ENCODE measurements at regions not wholly inside any gene's neighbourhood (a gene's known extent, or its start where the extent isn't known, plus 50 kb on each side); places are given as distances from the start of the nearest gene placed in this dataset.

- no peak overlapping the region for H3K27ac ChIP-seq
These were observed 596.7 kb downstream of the GABRG1 start for GRCh38 chr4:45527160-45527559.

GRCh38 chr4:45518832-45519231 is 605.0 kb downstream of the GABRG1 start:
- no peaks in the 10 kb centered on the region for H3K9me3 ChIP-seq
- DNase-seq = no peak
- H3K4me1 ChIP-seq = no peaks in the 10 kb centered on the region
- no peaks in the 10 kb centered on the region for H3K27me3 ChIP-seq
- TF ChIP-seq CTCF (IDR thresholded peaks at IDR 0.05) (no peak), POLR2A (IDR thresholded peaks at IDR 0.05) (no peak)
- H3K27ac ChIP-seq = no peak overlapping the region
- H3K4me3 ChIP-seq = no peak overlapping the region
- H3K36me3 ChIP-seq = no peaks in the 10 kb centered on the region
- intact Hi-C loops (cut with DNase I; ENCODE audit: low total_unique reads) = no loop called here

More at GRCh38 chr4:45527160-45527559, 596.7 kb downstream of the GABRG1 start:
- Histone ChIP-seq H3K4me1 (no peaks in the 10 kb centered on the region), H3K9me3 (no peaks in the 10 kb centered on the region), H3K36me3 (no peaks in the 10 kb centered on the region), H3K27me3 (no peaks in the 10 kb centered on the region), H3K4me3 (no peak overlapping the region)
- TF ChIP-seq POLR2A (IDR thresholded peaks at IDR 0.05) (no peak), CTCF (IDR thresholded peaks at IDR 0.05) (no peak)
- intact Hi-C loops (cut with DNase I; ENCODE audit: low total_unique reads) = no loop called here
- no peak for DNase-seq

GRCh38 chr4:45502471-45502870 is 621.4 kb downstream of the GABRG1 start:
- no peaks in the 10 kb centered on the region for H3K9me3 ChIP-seq
- no peak for TF ChIP-seq CTCF (IDR thresholded peaks at IDR 0.05)
- DNase-seq = no peak
- no peaks in the 10 kb centered on the region for H3K36me3 ChIP-seq
- no peak overlapping the region for H3K27ac ChIP-seq
- intact Hi-C loops (cut with DNase I; ENCODE audit: low total_unique reads) = no loop called here
- H3K4me1 ChIP-seq = no peaks in the 10 kb centered on the region
- no peaks in the 10 kb centered on the region for H3K27me3 ChIP-seq
- H3K4me3 ChIP-seq = no peak overlapping the region

- no peak overlapping the region for H3K27ac ChIP-seq
- intact Hi-C loops (cut with DNase I; ENCODE audit: low total_unique reads) = no loop called here
- no peak for DNase-seq
- no peaks in the 10 kb centered on the region for H3K9me3 ChIP-seq
- H3K36me3 ChIP-seq = no peaks in the 10 kb centered on the region
- no peaks in the 10 kb centered on the region for H3K27me3 ChIP-seq
- no peak overlapping the region for H3K4me3 ChIP-seq
- no peak for TF ChIP-seq CTCF (IDR thresholded peaks at IDR 0.05)
- TF ChIP-seq POLR2A (IDR thresholded peaks at IDR 0.05) = no peak
- H3K4me1 ChIP-seq = no peaks in the 10 kb centered on the region
These were observed 639.1 kb downstream of the GABRG1 start for GRCh38 chr4:45484740-45485139.

GRCh38 chr4:45482346-45482745 is 641.5 kb downstream of the GABRG1 start:
- Histone ChIP-seq H3K4me3 (no peak overlapping the region), H3K9me3 (no peaks in the 10 kb centered on the region), H3K36me3 (no peaks in the 10 kb centered on the region), H3K27ac (no peak overlapping the region), H3K4me1 (no peaks in the 10 kb centered on the region), H3K27me3 (no peaks in the 10 kb centered on the region)
- intact Hi-C loops (cut with DNase I; ENCODE audit: low total_unique reads) = no loop called here
- TF ChIP-seq POLR2A (IDR thresholded peaks at IDR 0.05) = no peak
- no peak for TF ChIP-seq CTCF (IDR thresholded peaks at IDR 0.05)
- DNase-seq = no peak

All from uterus (tissue), 3 donors.